Esophagus squamous epithelium (tissue), 5 donors: ENCODE measurements at regions not wholly inside any gene's neighbourhood (a gene's known extent, or its start where the extent isn't known, plus 50 kb on each side); places are given as distances from the start of the nearest gene placed in this dataset.

Experiments
- DNase-seq: peaks from one replicate; lab custom pipeline; 2025; lab: John Stamatoyannopoulos, UW
- H3K27ac ChIP-seq, 4 donors: fragments of 200-600 bp; sonication (generic); one replicate each; pipeline ENCODE4 v1.5.1; 2016 to 2019; ENCODE audit warnings: mild to moderate bottlenecking in 1 of 4
- H3K27me3 ChIP-seq, 4 donors: fragments of 200-600 bp; sonication (generic); 1 replicate in 3 of 4; 2 replicates in 1 of 4; pipeline versions ENCODE4 v1.5.1 to v1.6.0; 2017 to 2021; ENCODE audit warnings: antibody characterized with exemption in 1 of 4
- H3K36me3 ChIP-seq, 3 donors: fragments of 200-600 bp; sonication (generic); one replicate each; pipeline ENCODE4 v1.5.1; 2016 to 2019
- H3K4me1 ChIP-seq, 3 donors: fragments of 200-600 bp; sonication (generic); one replicate each; pipeline ENCODE4 v1.5.1; 2017 to 2019
- H3K4me3 ChIP-seq, 4 donors: fragments of 200-600 bp; sonication (generic); 1 replicate in 3 of 4; 2 replicates in 1 of 4; pipeline ENCODE4 v1.5.1; 2016 to 2019; ENCODE audit warnings: mild to moderate bottlenecking in 2 of 4, moderate library complexity in 1 of 4
- H3K9me3 ChIP-seq, 3 donors: fragments of 200-600 bp; sonication (generic); one replicate each; pipeline ENCODE4 v1.5.1; 2016 to 2019
- CTCF ChIP-seq, 6 experiments: fragments of 450-650 bp in 4 of 6; fragments of 200-600 bp in 2 of 6; sonication (generic) in 2 of 6; IDR thresholded peaks; one replicate each; pipeline ENCODE4 v1.5.1; 2016 to 2019; ENCODE audit warnings: antibody characterized with exemption in 6 of 6, mild to moderate bottlenecking in 4 of 6, moderate library complexity in 4 of 6
- POLR2A ChIP-seq, 4 donors: fragments of 450-650 bp; IDR thresholded peaks; one replicate each; pipeline ENCODE4 v1.6.1; 2017; ENCODE audit warnings: antibody characterized with exemption in 4 of 4, mild to moderate bottlenecking in 4 of 4, moderate library complexity in 3 of 4
- WGBS, 2 donors: methylation state at CpG; one replicate each; pipeline ENCODE4 v1.1.5; 2018; 5-methylcytosine and 5-hydroxymethylcytosine counted together
- intact Hi-C: fragments of 100-400 bp; cut with DNase I; formaldehyde crosslinking; loops from one replicate; pipeline ENCODE4 v1.15.0; 2022
- donor health status: DM: yes; HTN: yes; CAD: no.

DNA sequence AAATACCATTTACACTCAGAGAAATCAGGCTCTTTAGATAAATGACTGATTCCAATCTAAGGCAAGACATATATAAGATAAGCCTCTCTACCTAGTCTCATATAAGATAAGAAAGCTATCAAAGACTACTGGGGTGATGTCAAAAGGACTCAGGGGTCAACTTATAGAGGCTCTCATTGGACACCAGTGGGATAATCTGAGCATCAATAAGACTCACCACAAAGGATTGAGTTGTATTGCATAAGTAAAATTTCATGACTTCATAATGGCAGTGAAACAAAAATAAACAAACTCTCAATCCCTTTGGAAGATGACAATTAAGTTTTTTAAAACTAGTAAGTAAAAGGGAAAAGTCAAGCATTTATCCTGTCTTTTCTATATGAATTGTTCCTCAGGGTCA, 317.8 kb downstream of the SHQ1 start:
- intact Hi-C loops: no loop called here

DNA sequence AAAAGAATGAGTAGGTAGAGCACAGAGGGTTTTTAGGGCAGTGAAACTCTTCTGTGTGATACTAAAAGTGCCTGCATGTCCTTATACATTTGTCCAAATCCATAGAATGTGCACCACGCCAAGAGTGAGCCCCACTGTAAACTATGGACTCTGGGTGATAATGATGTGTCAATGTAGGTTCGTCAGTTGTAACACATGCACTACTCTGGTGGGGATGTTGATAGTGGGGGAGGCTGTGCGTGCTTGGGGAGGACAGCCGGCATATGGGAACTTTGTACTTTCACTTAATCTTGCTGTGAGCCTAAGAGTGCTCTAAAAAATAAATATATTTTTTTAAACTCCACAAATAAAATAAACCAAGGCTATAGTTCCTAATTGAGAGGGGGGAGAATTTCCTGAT, 319.2 kb downstream of the SHQ1 start:
- H3K36me3 ChIP-seq: no peaks in the 10 kb centered on the region
- H3K27ac ChIP-seq: no peak overlapping the region
- no peaks in the 10 kb centered on the region for H3K27me3 ChIP-seq
- 85 to 88% methylated on average over 4 of the region's 4 CpGs for WGBS, 2 donors
- TF ChIP-seq POLR2A (IDR thresholded peaks at IDR 0.05): no peak
- TF ChIP-seq CTCF (IDR thresholded peaks at IDR 0.05): no peak
- no peaks in the 10 kb centered on the region for H3K9me3 ChIP-seq
- DNase-seq: no peak
- intact Hi-C loops: no loop called here
- no peak overlapping the region for H3K4me3 ChIP-seq
- no peaks in the 10 kb centered on the region for H3K4me1 ChIP-seq

More for the DNA sequence above, 317.8 kb downstream of the SHQ1 start:
- no peak overlapping the region for H3K4me3 ChIP-seq
- no peaks in the 10 kb centered on the region for H3K9me3 ChIP-seq
- H3K36me3 ChIP-seq: no peaks in the 10 kb centered on the region
- no peaks in the 10 kb centered on the region for H3K27me3 ChIP-seq
- TF ChIP-seq CTCF (IDR thresholded peaks at IDR 0.05): no peak
- no peak for TF ChIP-seq POLR2A (IDR thresholded peaks at IDR 0.05)
- no peaks in the 10 kb centered on the region for H3K4me1 ChIP-seq
- no peak for DNase-seq
- no peak overlapping the region for H3K27ac ChIP-seq

DNA sequence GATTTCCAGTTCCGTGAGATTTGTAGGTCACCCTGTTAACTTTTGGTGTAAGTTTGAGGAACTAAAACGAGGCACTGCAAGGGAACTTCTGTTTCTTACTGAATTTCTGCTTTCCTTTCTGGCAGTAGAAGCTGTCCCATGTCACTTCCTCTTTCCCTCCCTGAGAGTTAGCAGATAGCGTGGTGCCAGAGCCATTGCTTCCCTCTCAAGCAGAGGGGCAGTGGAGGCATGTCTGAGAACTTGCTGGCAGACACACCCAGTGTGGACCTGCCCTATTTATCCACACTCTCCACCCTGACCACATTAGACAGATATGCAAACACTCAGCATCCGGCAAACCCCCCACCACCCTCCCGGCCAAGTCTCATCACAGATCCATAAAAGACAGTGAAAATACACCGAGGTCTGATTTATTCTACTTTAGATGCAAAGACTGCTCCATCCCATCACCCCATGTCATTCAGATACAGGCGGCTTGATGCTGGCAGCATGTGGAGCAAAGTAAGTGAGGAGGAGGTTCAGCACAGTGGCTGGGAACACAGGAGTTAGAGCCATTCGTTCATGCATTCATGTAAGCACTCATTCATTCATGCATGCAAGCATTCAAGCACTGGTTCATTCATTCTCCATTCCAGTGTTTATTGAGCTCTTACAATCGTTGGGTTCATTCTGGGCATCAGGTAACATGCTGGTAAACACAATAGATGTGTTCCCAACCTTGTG, 324.7 kb downstream of the SHQ1 start:
- no peak overlapping the region for H3K4me3 ChIP-seq
- H3K4me1 ChIP-seq: peaks cover 0 to 11% (median 0%) of the 10 kb centered on the region in 3 donors
- DNase-seq: no peak
- H3K9me3 ChIP-seq: no peaks in the 10 kb centered on the region
- WGBS, 2 donors: 42 to 57% methylated on average over 6 to 9 of the region's 9 CpGs
- TF ChIP-seq POLR2A (IDR thresholded peaks at IDR 0.05) (no peak), CTCF (IDR thresholded peaks at IDR 0.05) (no peak)
- H3K27me3 ChIP-seq: no peaks in the 10 kb centered on the region
- no peaks in the 10 kb centered on the region for H3K36me3 ChIP-seq
- intact Hi-C loops: no loop called here
- H3K27ac ChIP-seq: peak overlapping the region in 1 of 4 donors; percentile 49

GRCh38 chr3:72520690-72521308, 327.4 kb downstream of the SHQ1 start:
- peaks cover 0 to 11% (median 0%) of the 10 kb centered on the region in 3 donors for H3K4me1 ChIP-seq
- TF ChIP-seq POLR2A (IDR thresholded peaks at IDR 0.05): no peak
- TF ChIP-seq CTCF (IDR thresholded peaks at IDR 0.05): no peak
- no peaks in the 10 kb centered on the region for H3K27me3 ChIP-seq
- H3K36me3 ChIP-seq: no peaks in the 10 kb centered on the region
- H3K9me3 ChIP-seq: no peaks in the 10 kb centered on the region
- H3K4me3 ChIP-seq: no peak overlapping the region
- no peak for DNase-seq
- intact Hi-C loops: no loop called here
- no peak overlapping the region for H3K27ac ChIP-seq
- 62 to 65% methylated on average over 7 to 8 of the region's 8 CpGs for WGBS, 2 donors

DNA sequence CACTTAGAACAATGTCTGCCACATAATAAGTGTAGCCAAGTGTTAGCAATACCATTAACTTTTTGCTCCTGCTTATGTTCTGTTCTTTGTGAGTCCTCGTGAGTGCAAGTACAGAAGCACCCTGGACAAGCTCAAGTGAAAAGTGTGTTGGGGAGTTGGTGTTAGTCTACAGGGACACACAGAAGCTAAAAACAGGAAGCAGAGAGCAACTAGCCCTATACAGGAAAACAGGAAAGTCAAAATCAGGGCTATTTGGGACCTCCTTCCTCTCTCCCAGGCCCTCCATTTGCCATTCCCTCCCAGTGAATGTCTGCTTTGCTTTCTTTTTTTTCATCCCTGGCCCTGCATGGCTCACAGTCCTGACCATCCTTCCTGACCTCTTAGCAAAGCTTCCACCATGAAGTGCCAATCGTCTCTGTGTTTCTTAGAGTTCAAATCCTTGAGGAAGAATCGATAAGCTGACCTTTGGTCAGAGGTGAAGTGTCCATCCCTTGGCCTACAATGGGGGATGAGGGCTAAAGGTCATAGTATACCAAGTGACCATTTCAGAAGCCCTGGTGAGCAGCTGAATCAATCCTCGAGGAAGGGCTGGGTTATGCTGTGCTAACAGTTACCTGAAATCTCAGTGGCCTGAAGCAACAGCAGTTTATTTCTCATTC, 328.2 kb downstream of the SHQ1 start:
- intact Hi-C loops: no loop called here
- H3K27me3 ChIP-seq: no peaks in the 10 kb centered on the region
- no peaks in the 10 kb centered on the region for H3K9me3 ChIP-seq
- no peak overlapping the region for H3K27ac ChIP-seq
- peaks cover 0 to 11% (median 0%) of the 10 kb centered on the region in 3 donors for H3K4me1 ChIP-seq
- TF ChIP-seq POLR2A (IDR thresholded peaks at IDR 0.05): no peak
- TF ChIP-seq CTCF (IDR thresholded peaks at IDR 0.05): no peak
- H3K36me3 ChIP-seq: no peaks in the 10 kb centered on the region
- WGBS, 2 donors: 88 to 97% methylated on average over 3 to 4 of the region's 4 CpGs
- H3K4me3 ChIP-seq: no peak overlapping the region
- no peak for DNase-seq
